ENCODE measurements at regions not wholly inside any gene's neighbourhood (a gene's known extent, or its start where the extent isn't known, plus 50 kb on each side); places are given as distances from the start of the nearest gene placed in this dataset.
"Not testable (repeated sequence)": the region's sequence is repeated elsewhere in the genome, so short reads cannot be mapped to it uniquely, and the experiment has no call there.

GRCh38 chr2:143926736-143927135 lies 593.2 kb downstream of the ZEB2 start:
- no peak for DNase-seq (ENCODE audit: low read depth, low spot score)
- TF ChIP-seq CTCF (conservative IDR thresholded peaks at IDR 0.05) = no peak
- Mint-ChIP-seq H3K27me3 (ENCODE audit: low read depth) (no peaks in the 10 kb centered on the region), H3K4me3 (no peak overlapping the region), H3K36me3 (ENCODE audit: low read depth) (peaks cover 9% of the 10 kb centered on the region), H3K27ac (ENCODE audit: unreplicated experiment) (no peak overlapping the region), H3K4me1 (peaks cover 7% of the 10 kb centered on the region), H3K9me3 (peaks cover 4% of the 10 kb centered on the region)

GRCh38 chr2:143922261-143922830 lies 597.6 kb downstream of the ZEB2 start:
- H3K9me3 Mint-ChIP-seq = peaks cover 19% of the 10 kb centered on the region
- H3K4me3 Mint-ChIP-seq; DNase-seq (ENCODE audit: low read depth, low spot score); H3K27me3 Mint-ChIP-seq (ENCODE audit: low read depth); H3K27ac Mint-ChIP-seq (ENCODE audit: unreplicated experiment); H3K4me1 Mint-ChIP-seq: not testable (repeated sequence)
- H3K36me3 Mint-ChIP-seq (ENCODE audit: low read depth) = peaks cover 32% of the 10 kb centered on the region

GRCh38 chr2:143918465-143918989 lies 601.4 kb downstream of the ZEB2 start:
- Mint-ChIP-seq H3K4me3 (no peak overlapping the region), H3K27ac (ENCODE audit: unreplicated experiment) (no peak overlapping the region), H3K27me3 (ENCODE audit: low read depth) (no peaks in the 10 kb centered on the region), H3K4me1 (no peaks in the 10 kb centered on the region), H3K9me3 (peaks cover 21% of the 10 kb centered on the region), H3K36me3 (ENCODE audit: low read depth) (peaks cover 29% of the 10 kb centered on the region)
- TF ChIP-seq CTCF (conservative IDR thresholded peaks at IDR 0.05) = no peak
- no peak for DNase-seq (ENCODE audit: low read depth, low spot score)

GRCh38 chr2:143916781-143917180 lies 603.1 kb downstream of the ZEB2 start:
- TF ChIP-seq CTCF (conservative IDR thresholded peaks at IDR 0.05) = no peak
- Mint-ChIP-seq H3K9me3 (peaks cover 25% of the 10 kb centered on the region), H3K4me1 (no peaks in the 10 kb centered on the region)

GRCh38 chr2:143909577-143910353 lies 610.2 kb downstream of the ZEB2 start:
- Mint-ChIP-seq H3K36me3 (ENCODE audit: low read depth) (no peaks in the 10 kb centered on the region), H3K4me1 (peaks cover 7% of the 10 kb centered on the region), H3K27ac (ENCODE audit: unreplicated experiment) (no peak overlapping the region), H3K4me3 (no peak overlapping the region), H3K9me3 (peaks cover 3% of the 10 kb centered on the region), H3K27me3 (ENCODE audit: low read depth) (no peaks in the 10 kb centered on the region)
- no peak for TF ChIP-seq CTCF (conservative IDR thresholded peaks at IDR 0.05)
- DNase-seq (ENCODE audit: low read depth, low spot score) = no peak

More at GRCh38 chr2:143916781-143917180, 603.1 kb downstream of the ZEB2 start:
- no peak overlapping the region for H3K4me3 Mint-ChIP-seq
- no peak for DNase-seq (ENCODE audit: low read depth, low spot score)
- no peak overlapping the region for H3K27ac Mint-ChIP-seq (ENCODE audit: unreplicated experiment)
- H3K36me3 Mint-ChIP-seq (ENCODE audit: low read depth) = peaks cover 23% of the 10 kb centered on the region
- no peaks in the 10 kb centered on the region for H3K27me3 Mint-ChIP-seq (ENCODE audit: low read depth)

- H3K27me3 Mint-ChIP-seq (ENCODE audit: low read depth) = no peaks in the 10 kb centered on the region
- peaks cover 3% of the 10 kb centered on the region for H3K9me3 Mint-ChIP-seq
- no peak overlapping the region for H3K4me3 Mint-ChIP-seq
- no peak for TF ChIP-seq CTCF (conservative IDR thresholded peaks at IDR 0.05)
- no peaks in the 10 kb centered on the region for H3K36me3 Mint-ChIP-seq (ENCODE audit: low read depth)
- H3K4me1 Mint-ChIP-seq = peaks cover 7% of the 10 kb centered on the region
- no peak overlapping the region for H3K27ac Mint-ChIP-seq (ENCODE audit: unreplicated experiment)
- DNase-seq (ENCODE audit: low read depth, low spot score) = no peak
These were observed 611.1 kb downstream of the ZEB2 start for GRCh38 chr2:143908843-143909242.

All from neural crest cell (in vitro differentiated cells).